ENCODE measurements at regions not wholly inside any gene's neighbourhood (a gene's known extent, or its start where the extent isn't known, plus 50 kb on each side); places are given as distances from the start of the nearest gene placed in this dataset.
"Not testable (repeated sequence)": the region's sequence is repeated elsewhere in the genome, so short reads cannot be mapped to it uniquely, and the experiment has no call there.

GRCh38 chr15:30720825-30721224 is 94.9 kb downstream of the ARHGAP11B start:
- TF ChIP-seq POLR2AphosphoS5, POLR2A, CTCF (IDR thresholded peaks at IDR 0.05): not testable (repeated sequence)
